ENCODE measurements at regions not wholly inside any gene's neighbourhood (a gene's known extent, or its start where the extent isn't known, plus 50 kb on each side); places are given as distances from the start of the nearest gene placed in this dataset.

- H3K4me1 ChIP-seq (ENCODE audit: insufficient read depth, low read length, severe bottlenecking), result no peaks in the 10 kb centered on the region
- H3K4me2 ChIP-seq (ENCODE audit: low read length), result no peak overlapping the region
- no peaks in the 10 kb centered on the region for H3K36me3 ChIP-seq (ENCODE audit: insufficient read depth, low read length)
- H3F3A ChIP-seq (ENCODE audit: insufficient read depth, low read length), result no peaks in the 10 kb centered on the region
- no peaks in the 10 kb centered on the region for H3K9me3 ChIP-seq (ENCODE audit: low read length)
- H3K79me2 ChIP-seq (ENCODE audit: insufficient read depth, low read length), result no peaks in the 10 kb centered on the region
- no peak overlapping the region for H3K9ac ChIP-seq (ENCODE audit: low read length)
- no peak overlapping the region for H2AFZ ChIP-seq (ENCODE audit: low read length)
- no peaks in the 10 kb centered on the region for H3K9me2 ChIP-seq (ENCODE audit: low read depth, low read length)
- H3K4me3 ChIP-seq (ENCODE audit: low read depth, low read length, poor library complexity, severe bottlenecking), result no peak overlapping the region
- no peak overlapping the region for H3K27ac ChIP-seq (ENCODE audit: low read depth, low read length, poor library complexity, severe bottlenecking)
- no peaks in the 10 kb centered on the region for H4K20me1 ChIP-seq (ENCODE audit: insufficient read depth, low read length)
- no peak for TF ChIP-seq CTCF (IDR thresholded peaks at IDR 0.05; ENCODE audit: low read length)
- TF ChIP-seq EZH2 (IDR thresholded peaks at IDR 0.05; ENCODE audit: borderline replicate concordance, low read length), result no peak
- no peaks in the 10 kb centered on the region for H3K27me3 ChIP-seq (ENCODE audit: insufficient read depth, low read length)
Observed at GRCh38 chr2:81991282-81991681, 1686.7 kb upstream of the LRRTM1 start.

- Histone ChIP-seq H4K20me1 (ENCODE audit: insufficient read depth, low read length) (no peaks in the 10 kb centered on the region), H3K9ac (ENCODE audit: low read length) (no peak overlapping the region), H3K79me2 (ENCODE audit: insufficient read depth, low read length) (no peaks in the 10 kb centered on the region), H2AFZ (ENCODE audit: low read length) (no peak overlapping the region), H3F3A (ENCODE audit: insufficient read depth, low read length) (no peaks in the 10 kb centered on the region), H3K9me3 (ENCODE audit: low read length) (no peaks in the 10 kb centered on the region), H3K4me2 (ENCODE audit: low read length) (no peak overlapping the region), H3K27ac (ENCODE audit: low read depth, low read length, poor library complexity, severe bottlenecking) (no peak overlapping the region), H3K27me3 (ENCODE audit: insufficient read depth, low read length) (no peaks in the 10 kb centered on the region), H3K4me1 (ENCODE audit: insufficient read depth, low read length, severe bottlenecking) (no peaks in the 10 kb centered on the region), H3K36me3 (ENCODE audit: insufficient read depth, low read length) (no peaks in the 10 kb centered on the region), H3K9me2 (ENCODE audit: low read depth, low read length) (no peaks in the 10 kb centered on the region), H3K4me3 (ENCODE audit: low read depth, low read length, poor library complexity, severe bottlenecking) (no peak overlapping the region)
- no peak for TF ChIP-seq EZH2 (IDR thresholded peaks at IDR 0.05; ENCODE audit: borderline replicate concordance, low read length)
- no peak for TF ChIP-seq CTCF (IDR thresholded peaks at IDR 0.05; ENCODE audit: low read length)
Observed at GRCh38 chr2:81987370-81987769, 1682.8 kb upstream of the LRRTM1 start.

GRCh38 chr2:81984969-81985637, 1680.6 kb upstream of the LRRTM1 start:
- Histone ChIP-seq H4K20me1 (ENCODE audit: insufficient read depth, low read length) (no peaks in the 10 kb centered on the region), H2AFZ (ENCODE audit: low read length) (no peak overlapping the region), H3K9me2 (ENCODE audit: low read depth, low read length) (no peaks in the 10 kb centered on the region), H3K4me2 (ENCODE audit: low read length) (no peak overlapping the region), H3F3A (ENCODE audit: insufficient read depth, low read length) (no peaks in the 10 kb centered on the region), H3K9ac (ENCODE audit: low read length) (no peak overlapping the region), H3K36me3 (ENCODE audit: insufficient read depth, low read length) (no peaks in the 10 kb centered on the region), H3K4me1 (ENCODE audit: insufficient read depth, low read length, severe bottlenecking) (no peaks in the 10 kb centered on the region), H3K9me3 (ENCODE audit: low read length) (no peaks in the 10 kb centered on the region), H3K27ac (ENCODE audit: low read depth, low read length, poor library complexity, severe bottlenecking) (no peak overlapping the region), H3K27me3 (ENCODE audit: insufficient read depth, low read length) (no peaks in the 10 kb centered on the region), H3K79me2 (ENCODE audit: insufficient read depth, low read length) (no peaks in the 10 kb centered on the region), H3K4me3 (ENCODE audit: low read depth, low read length, poor library complexity, severe bottlenecking) (no peak overlapping the region)
- TF ChIP-seq EZH2 (IDR thresholded peaks at IDR 0.05; ENCODE audit: borderline replicate concordance, low read length) (no peak), CTCF (IDR thresholded peaks at IDR 0.05; ENCODE audit: low read length) (no peak)
